AG04449 (cell line): ENCODE measurements at regions not wholly inside any gene's neighbourhood (a gene's known extent, or its start where the extent isn't known, plus 50 kb on each side); places are given as distances from the start of the nearest gene placed in this dataset.

Experiments
- CTCF ChIA-PET: fragments of 350-600 bp; formaldehyde crosslinking; extraction: SDS; loops from one replicate; lab custom pipeline; 2021; ENCODE audit warnings: antibody characterized with exemption; lab: Yijun Ruan, JAX
- POLR2A ChIA-PET: fragments of 400-600, 350-600 bp; formaldehyde crosslinking; extraction: SDS; loops from one replicate; lab custom pipeline; 2020; ENCODE audit warnings: antibody characterized with exemption, inconsistent platforms; lab: Yijun Ruan, JAX
- DNase-seq: peaks from one replicate; pipeline ENCODE4 v3.0.0-alpha.2; 2010; ENCODE audit warnings: low read depth, low spot score
- H3K4me3 ChIP-seq: 2 replicates; pipeline ENCODE4 v1.5.1; 2011; ENCODE audit warnings: low read depth, mild to moderate bottlenecking, control low read depth, low read length
- TF ChIP-seq, protein P1 (sequence below): IDR thresholded peaks from one replicate; pipeline ENCODE4 v1.5.1; 2011; ENCODE audit warnings: mild to moderate bottlenecking, moderate library complexity, low read length, control low read depth, inconsistent platforms; ENCODE audit not compliant: insufficient read depth; ENCODE audit errors: missing control alignments

DNA sequence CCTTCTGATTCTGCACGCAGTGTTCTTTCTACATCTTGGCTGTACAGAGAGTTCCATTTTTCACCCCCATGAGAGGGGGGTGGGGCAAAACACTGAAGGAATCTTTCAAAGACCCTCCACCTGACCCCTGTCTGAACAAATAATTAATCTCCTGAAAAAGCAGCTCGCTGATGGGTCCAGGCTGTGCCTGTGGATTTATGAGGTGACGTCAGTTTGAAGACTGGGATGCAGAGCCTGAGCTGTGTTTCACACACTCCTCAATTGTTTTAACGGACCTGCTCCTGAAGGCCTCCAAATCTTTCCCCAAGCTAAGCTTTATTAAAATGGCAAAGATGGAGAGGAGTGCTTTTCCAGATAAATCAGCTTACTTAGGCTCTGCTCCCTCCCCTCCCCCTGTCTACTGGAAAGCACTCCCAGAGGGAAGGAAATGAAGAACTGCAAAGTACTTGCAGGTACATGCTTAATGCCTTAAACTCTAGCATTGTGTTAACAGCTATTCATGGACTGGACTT, 390.2 kb upstream of the TNP1 start:
- no peak overlapping the region for H3K4me3 ChIP-seq
- TF ChIP-seq, protein P1, sequence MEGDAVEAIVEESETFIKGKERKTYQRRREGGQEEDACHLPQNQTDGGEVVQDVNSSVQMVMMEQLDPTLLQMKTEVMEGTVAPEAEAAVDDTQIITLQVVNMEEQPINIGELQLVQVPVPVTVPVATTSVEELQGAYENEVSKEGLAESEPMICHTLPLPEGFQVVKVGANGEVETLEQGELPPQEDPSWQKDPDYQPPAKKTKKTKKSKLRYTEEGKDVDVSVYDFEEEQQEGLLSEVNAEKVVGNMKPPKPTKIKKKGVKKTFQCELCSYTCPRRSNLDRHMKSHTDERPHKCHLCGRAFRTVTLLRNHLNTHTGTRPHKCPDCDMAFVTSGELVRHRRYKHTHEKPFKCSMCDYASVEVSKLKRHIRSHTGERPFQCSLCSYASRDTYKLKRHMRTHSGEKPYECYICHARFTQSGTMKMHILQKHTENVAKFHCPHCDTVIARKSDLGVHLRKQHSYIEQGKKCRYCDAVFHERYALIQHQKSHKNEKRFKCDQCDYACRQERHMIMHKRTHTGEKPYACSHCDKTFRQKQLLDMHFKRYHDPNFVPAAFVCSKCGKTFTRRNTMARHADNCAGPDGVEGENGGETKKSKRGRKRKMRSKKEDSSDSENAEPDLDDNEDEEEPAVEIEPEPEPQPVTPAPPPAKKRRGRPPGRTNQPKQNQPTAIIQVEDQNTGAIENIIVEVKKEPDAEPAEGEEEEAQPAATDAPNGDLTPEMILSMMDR = no peak
- DNase-seq = no peak
- ChIA-PET POLR2A (no interaction called here), CTCF (interaction anchor here (1.3 kb wide), 1 partner anchor 19 kb away, joined by 3 read pairs; no protein-coding TSS in a partner anchor)

GRCh38 chr2:217249121-217250012, 389.5 kb upstream of the TNP1 start:
- ChIA-PET CTCF (interaction anchor here (0.9 to 1.3 kb wide), 2 partner anchors 18 to 22 kb away, joined by 3 read pairs; no protein-coding TSS in a partner anchor), POLR2A (no interaction called here)
- TF ChIP-seq, protein P1 = no peak
- no peak for DNase-seq
- H3K4me3 ChIP-seq = no peak overlapping the region

DNA sequence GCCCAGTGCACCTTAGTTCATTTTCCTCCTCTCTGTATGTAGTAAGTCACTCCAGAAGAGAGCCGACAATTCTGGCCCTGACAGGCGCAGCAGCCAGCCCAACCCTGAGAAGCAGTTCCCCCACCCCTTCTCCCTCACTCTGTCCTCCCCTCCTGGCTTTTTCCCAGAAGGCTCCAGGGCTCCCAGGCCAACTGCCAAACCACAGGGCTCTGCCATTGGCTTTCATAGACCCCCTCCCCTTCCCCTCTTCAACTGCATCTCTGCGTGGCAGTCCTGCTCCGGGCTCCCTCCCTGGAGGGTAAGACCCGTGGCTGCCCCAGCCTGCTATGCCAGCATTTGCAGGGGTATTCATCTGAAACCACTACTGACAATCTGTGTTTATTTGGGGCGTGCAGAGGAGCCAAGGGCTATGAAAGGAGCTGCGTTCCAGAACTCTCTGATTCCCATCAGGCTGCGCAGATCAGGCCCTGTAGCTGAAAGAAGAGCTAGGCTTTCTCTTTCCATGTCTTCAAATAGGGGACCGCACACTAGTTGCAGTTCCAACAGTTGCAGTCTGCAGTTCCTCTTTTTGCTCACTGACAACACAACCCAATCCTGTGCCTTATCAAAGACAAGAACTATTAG, 388.6 kb upstream of the TNP1 start:
- POLR2A ChIA-PET = no interaction called here
- no peak for DNase-seq
- TF ChIP-seq, protein P1 = no peak
- CTCF ChIA-PET = interaction anchor here (0.9 kb wide), 1 partner anchor 21 kb away, joined by 3 read pairs; no protein-coding TSS in a partner anchor
- H3K4me3 ChIP-seq = 0 out of 2 replicates have a peak overlapping the region, but pooled peaks have one; percentile 15

GRCh38 chr2:217247476-217247875, 387.6 kb upstream of the TNP1 start:
- CTCF ChIA-PET = no interaction called here
- POLR2A ChIA-PET = no interaction called here
- no peak overlapping the region for H3K4me3 ChIP-seq
- TF ChIP-seq, protein P1 = no peak
- no peak for DNase-seq

DNA sequence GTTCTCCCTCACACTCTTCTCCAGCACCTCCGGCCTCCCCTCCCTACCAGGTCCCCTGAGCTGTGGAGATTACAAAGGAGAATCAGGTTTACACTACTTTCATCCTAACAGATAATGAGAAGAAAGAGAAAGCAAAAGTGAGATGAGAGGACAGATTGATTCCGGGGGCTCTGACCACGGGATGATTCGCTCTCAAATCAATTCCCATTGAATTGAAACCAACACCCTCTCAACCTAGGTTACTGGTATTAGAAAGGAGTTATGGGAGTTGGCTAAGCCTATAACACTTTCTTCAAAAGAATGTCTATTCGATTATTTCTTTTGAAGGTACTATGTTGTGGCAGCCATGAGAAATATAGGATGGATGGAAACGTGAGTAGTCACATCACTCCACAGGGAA, 386.2 kb upstream of the TNP1 start:
- CTCF ChIA-PET = interaction anchor here (1.0 kb wide), 1 partner anchor 467 kb away, joined by 3 read pairs; no protein-coding TSS in a partner anchor
- POLR2A ChIA-PET = no interaction called here
- H3K4me3 ChIP-seq = no peak overlapping the region
- TF ChIP-seq, protein P1 = no peak
- no peak for DNase-seq

DNA sequence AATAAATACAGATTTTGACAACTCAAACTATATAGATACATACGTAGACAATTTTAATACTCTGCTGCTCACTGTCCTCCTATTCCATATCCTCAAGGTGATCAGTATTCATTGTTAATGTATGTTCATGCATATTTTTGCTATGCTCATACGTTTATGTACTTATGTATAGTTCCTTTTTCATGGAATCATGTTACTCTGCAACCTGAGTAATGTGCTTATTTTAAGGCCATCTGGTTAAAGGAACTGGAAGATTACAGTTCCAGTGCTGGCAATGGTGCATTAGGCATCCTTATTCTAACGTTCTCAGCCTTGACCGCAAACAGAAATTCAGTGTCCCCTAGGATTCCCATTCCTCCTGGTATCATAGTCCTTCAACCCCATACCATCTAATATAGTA, 385.0 kb upstream of the TNP1 start:
- CTCF ChIA-PET = no interaction called here
- no peak for DNase-seq
- H3K4me3 ChIP-seq = no peak overlapping the region
- POLR2A ChIA-PET = no interaction called here
- TF ChIP-seq, protein P1 = no peak
